CD14-positive monocyte (primary cell): ENCODE measurements at regions not wholly inside any gene's neighbourhood (a gene's known extent, or its start where the extent isn't known, plus 50 kb on each side); places are given as distances from the start of the nearest gene placed in this dataset.

Experiments used
- DNase-seq, 3 donors: peaks; one replicate each; pipeline ENCODE4 v3.0.0-alpha.2; 2011 to 2022
- H2AFZ ChIP-seq: 2 replicates; pipeline ENCODE4 v1.6.0; 2012; ENCODE audit warnings: mild to moderate bottlenecking, low read depth, low read length, inconsistent platforms; ENCODE audit not compliant: insufficient read depth, poor library complexity, severe bottlenecking
- H3K27ac ChIP-seq, 2 donors: 1 replicate in 1 of 2; 2 replicates in 1 of 2; pipeline ENCODE4 v1.5.1; 2012 to 2013; ENCODE audit warnings: low read length in 2 of 2, control low read depth in 1 of 2, inconsistent platforms in 1 of 2, low read depth in 1 of 2, mild to moderate bottlenecking in 1 of 2
- H3K27me3 ChIP-seq, 2 donors: one replicate each; pipeline versions ENCODE4 v1.6.0 to v1.6.1; 2011 to 2013; ENCODE audit warnings: low read length in 2 of 2; ENCODE audit not compliant: control insufficient read depth in 2 of 2, insufficient read depth in 2 of 2
- H3K36me3 ChIP-seq, 2 donors: replicated peaks in 1 of 2; 1 replicate in 1 of 2; 2 replicates in 1 of 2; pipeline versions ENCODE4 v1.5.1 to v1.6.1; 2012 to 2013; ENCODE audit warnings: low read length in 2 of 2, control low read depth in 1 of 2, inconsistent platforms in 1 of 2, mild to moderate bottlenecking in 1 of 2; ENCODE audit not compliant: insufficient read depth in 2 of 2, control insufficient read depth in 1 of 2
- H3K4me1 ChIP-seq, 2 donors: 1 replicate in 1 of 2; 2 replicates in 1 of 2; pipeline versions ENCODE4 v1.5.1 to v1.6.1; 2012 to 2013; ENCODE audit warnings: low read length in 2 of 2, control low read depth in 1 of 2, inconsistent platforms in 1 of 2, mild to moderate bottlenecking in 1 of 2, moderate library complexity in 1 of 2; ENCODE audit not compliant: insufficient read depth in 2 of 2, control insufficient read depth in 1 of 2
- H3K4me2 ChIP-seq: replicated peaks from 2 replicates; pipeline ENCODE3; 2012; ENCODE audit warnings: low read length, moderate library complexity, mild to moderate bottlenecking; ENCODE audit not compliant: poor library complexity, severe bottlenecking; ENCODE audit errors: extremely low read depth
- H3K4me3 ChIP-seq, 3 experiments: fragments of 200-600 bp in 1 of 3; sonication (generic) in 1 of 3; replicated peaks in 1 of 3; 1 replicate in 2 of 3; 2 replicates in 1 of 3; pipeline ENCODE4 v1.5.1; 2011 to 2013; ENCODE audit warnings: low read length in 3 of 3, mild to moderate bottlenecking in 3 of 3, control low read depth in 2 of 3, low read depth in 2 of 3, inconsistent platforms in 1 of 3, moderate library complexity in 1 of 3
- H3K79me2 ChIP-seq: 2 replicates; pipeline ENCODE4 v1.6.0; 2012; ENCODE audit warnings: mild to moderate bottlenecking, control low read depth, inconsistent platforms, low read length, moderate library complexity; ENCODE audit not compliant: insufficient read depth
- H3K9ac ChIP-seq: 2 replicates; pipeline ENCODE4 v1.6.0; 2017; ENCODE audit warnings: low read length, mild to moderate bottlenecking; ENCODE audit not compliant: insufficient read depth, poor library complexity, severe bottlenecking
- H3K9me3 ChIP-seq, 2 donors: replicated peaks in 1 of 2; 1 replicate in 1 of 2; 2 replicates in 1 of 2; pipeline versions ENCODE4 v1.5.1 to v1.6.1; 2012 to 2013; ENCODE audit warnings: low read length in 2 of 2, control low read depth in 1 of 2; ENCODE audit not compliant: control insufficient read depth in 1 of 2, insufficient read depth in 1 of 2
- H4K20me1 ChIP-seq: 2 replicates; pipeline ENCODE4 v1.6.0; 2012; ENCODE audit warnings: mild to moderate bottlenecking, low read length, control low read depth, moderate library complexity; ENCODE audit not compliant: insufficient read depth
- H3K27ac Mint-ChIP-seq, 7 donors: one replicate each; pipeline ENCODE4 v1.8.0; 2020; ENCODE audit warnings: mild to moderate bottlenecking in 7 of 7, mixed read lengths in 7 of 7, moderate library complexity in 6 of 7, inconsistent platforms in 2 of 7
- H3K27me3 Mint-ChIP-seq, 3 donors: one replicate each; pipeline ENCODE4 v1.8.0; 2021 to 2022; ENCODE audit warnings: low read depth in 3 of 3, mild to moderate bottlenecking in 3 of 3, mixed read lengths in 3 of 3, moderate library complexity in 3 of 3, inconsistent platforms in 1 of 3
- H3K36me3 Mint-ChIP-seq, 2 donors: one replicate each; pipeline ENCODE4 v1.8.0; 2020; ENCODE audit warnings: mixed read lengths in 2 of 2, inconsistent platforms in 1 of 2, mild to moderate bottlenecking in 1 of 2
- H3K4me1 Mint-ChIP-seq: one replicate; pipeline ENCODE4 v1.8.0; 2020; ENCODE audit warnings: mild to moderate bottlenecking, mixed read lengths
- H3K4me3 Mint-ChIP-seq, 2 donors: one replicate each; pipeline ENCODE4 v1.8.0; 2020; ENCODE audit warnings: mild to moderate bottlenecking in 2 of 2, mixed read lengths in 2 of 2, moderate library complexity in 1 of 2
- H3K9me3 Mint-ChIP-seq, 7 donors: one replicate each; pipeline ENCODE4 v1.8.0; 2020 to 2022; ENCODE audit warnings: mixed read lengths in 7 of 7, mild to moderate bottlenecking in 6 of 7, moderate library complexity in 6 of 7, inconsistent platforms in 2 of 7
- CTCF ChIP-seq: fragments of 200-600 bp; IDR thresholded peaks from one replicate; pipeline ENCODE4 v1.8.0; 2022; ENCODE audit warnings: antibody characterized with exemption, mild to moderate bottlenecking
- WGBS: methylation state at CpG from one replicate; pipeline ENCODE4 v1.1.5; 2013; ENCODE audit warnings: missing lambda C conversion rate; ENCODE audit not compliant: insufficient coverage; 5-methylcytosine and 5-hydroxymethylcytosine counted together
- intact Hi-C, 2 donors: fragments of 100-400 bp; cut with micrococcal nuclease; formaldehyde crosslinking; loops; one replicate each; pipeline versions ENCODE4 v1.15.0 to v1.15.1; 2023

DNA sequence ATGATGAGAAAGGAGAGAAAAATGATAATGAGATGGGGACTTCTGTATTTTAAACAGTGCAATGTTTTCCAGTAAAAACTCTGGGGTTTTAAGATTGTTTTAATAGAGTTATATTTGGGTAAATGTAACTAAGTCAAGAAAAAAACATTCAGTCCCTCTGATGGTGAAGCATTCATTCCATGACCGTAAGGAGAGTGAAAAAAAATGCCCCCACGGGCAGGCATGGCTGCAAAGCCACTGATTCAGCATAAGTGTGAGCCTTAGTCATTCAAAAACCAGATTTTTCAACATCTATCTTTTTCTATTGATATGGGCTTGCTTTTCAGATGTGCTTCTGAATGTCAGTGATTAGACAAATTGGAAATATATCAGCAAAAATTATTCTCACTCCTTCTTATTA lies 957.8 kb downstream of the SLC4A3 start:
- Histone ChIP-seq H3K27ac (no peak overlapping the region), H3K9ac (no peak overlapping the region), H3K4me3 (no peak overlapping the region), H3K9me3 (no peaks in the 10 kb centered on the region), H3K4me1 (no peaks in the 10 kb centered on the region), H3K27me3 (no peaks in the 10 kb centered on the region), H3K36me3 (no peaks in the 10 kb centered on the region), H2AFZ (no peak overlapping the region), H3K4me2 (no peak overlapping the region), H4K20me1 (no peaks in the 10 kb centered on the region), H3K79me2 (no peaks in the 10 kb centered on the region)
- intact Hi-C loops = no loop called here
- Mint-ChIP-seq H3K27ac (peak overlapping the region in 1 of 7 donors; percentile 3), H3K36me3 (no peaks in the 10 kb centered on the region), H3K4me3 (no peak overlapping the region), H3K4me1 (no peaks in the 10 kb centered on the region), H3K27me3 (no peaks in the 10 kb centered on the region), H3K9me3 (peaks cover 0 to 6% (median 0%) of the 10 kb centered on the region in 7 donors)
- no CpG with 5 or more reads among the region's 2 CpGs for WGBS
- no peak for DNase-seq
- TF ChIP-seq CTCF = no peak

DNA sequence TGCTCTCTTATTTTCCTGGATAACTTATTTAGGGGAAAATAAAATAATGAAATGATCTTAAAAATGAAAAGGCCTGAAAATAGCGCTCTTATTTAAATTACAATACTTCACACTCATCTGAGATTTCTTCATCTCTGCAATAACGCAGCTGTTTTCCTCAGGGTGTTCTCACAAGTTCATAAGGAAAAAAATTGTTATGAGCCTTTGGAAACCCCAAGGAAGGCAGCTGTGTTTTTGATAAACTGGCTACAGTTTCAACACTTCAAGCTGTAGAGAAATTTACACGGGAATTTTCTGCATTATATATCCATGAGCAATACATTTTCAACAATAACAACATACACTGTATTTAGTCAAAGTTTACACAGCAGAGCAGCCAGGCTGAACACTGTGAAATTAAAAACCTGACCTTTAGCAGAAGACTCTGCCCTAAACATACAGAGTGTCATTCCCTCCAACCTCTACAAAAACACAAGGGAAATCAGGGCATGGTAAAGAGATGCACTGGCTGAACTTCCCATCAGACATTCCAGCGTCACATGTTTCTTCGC lies 959.6 kb downstream of the SLC4A3 start:
- no peak for TF ChIP-seq CTCF
- Histone ChIP-seq H3K9ac (no peak overlapping the region), H3K79me2 (no peaks in the 10 kb centered on the region), H3K9me3 (no peaks in the 10 kb centered on the region), H3K4me1 (no peaks in the 10 kb centered on the region), H3K27me3 (no peaks in the 10 kb centered on the region), H3K4me2 (no peak overlapping the region), H3K4me3 (no peak overlapping the region), H2AFZ (no peak overlapping the region), H4K20me1 (no peaks in the 10 kb centered on the region), H3K27ac (no peak overlapping the region), H3K36me3 (no peaks in the 10 kb centered on the region)
- no peak overlapping the region for H3K4me3 Mint-ChIP-seq
- no peaks in the 10 kb centered on the region for H3K4me1 Mint-ChIP-seq
- H3K27ac Mint-ChIP-seq = no peak overlapping the region
- WGBS = no CpG with 5 or more reads among the region's 5 CpGs
- peaks cover 0 to 6% (median 0%) of the 10 kb centered on the region in 7 donors for H3K9me3 Mint-ChIP-seq
- no peaks in the 10 kb centered on the region for H3K36me3 Mint-ChIP-seq
- no peak for DNase-seq
- intact Hi-C loops = no loop called here
- H3K27me3 Mint-ChIP-seq = no peaks in the 10 kb centered on the region
